ENCODE measurements at regions not wholly inside any gene's neighbourhood (a gene's known extent, or its start where the extent isn't known, plus 50 kb on each side); places are given as distances from the start of the nearest gene placed in this dataset.
"Not testable (repeated sequence)": the region's sequence is repeated elsewhere in the genome, so short reads cannot be mapped to it uniquely, and the experiment has no call there.

GRCh38 chr11:92436034-92436920, 211.7 kb downstream of the FAT3 start:
- no peak for DNase-seq

GRCh38 chr11:92439133-92439532, 214.5 kb downstream of the FAT3 start:
- DNase-seq: no peak

- DNase-seq: no peak
Measured at GRCh38 chr11:92440701-92441442, 216.3 kb downstream of the FAT3 start.

- DNase-seq: no peak
Measured at GRCh38 chr11:92441443-92441726, 216.8 kb downstream of the FAT3 start.

- DNase-seq: no peak
Measured at GRCh38 chr11:92443199-92443598, 218.6 kb downstream of the FAT3 start.

GRCh38 chr11:92447586-92447985, 223.0 kb downstream of the FAT3 start:
- DNase-seq: no peak

GRCh38 chr11:92449222-92449621, 224.6 kb downstream of the FAT3 start:
- no peak for DNase-seq

GRCh38 chr11:92449780-92450179, 225.2 kb downstream of the FAT3 start:
- no peak for DNase-seq

- DNase-seq: no peak
Measured at GRCh38 chr11:92451063-92451462, 226.4 kb downstream of the FAT3 start.

GRCh38 chr11:92453055-92453454, 228.4 kb downstream of the FAT3 start:
- DNase-seq: no peak

- DNase-seq: no peak
Measured at GRCh38 chr11:92455210-92455790, 230.7 kb downstream of the FAT3 start.

GRCh38 chr11:92457250-92457649, 232.6 kb downstream of the FAT3 start:
- DNase-seq: no peak

GRCh38 chr11:92458486-92458885, 233.9 kb downstream of the FAT3 start:
- no peak for DNase-seq

GRCh38 chr11:92460213-92460612, 235.6 kb downstream of the FAT3 start:
- DNase-seq: no peak

GRCh38 chr11:92461447-92461846, 236.8 kb downstream of the FAT3 start:
- no peak for DNase-seq

GRCh38 chr11:92462821-92463220, 238.2 kb downstream of the FAT3 start:
- no peak for DNase-seq

GRCh38 chr11:92464822-92465221, 240.2 kb downstream of the FAT3 start:
- no peak for DNase-seq

GRCh38 chr11:92465410-92465809, 240.8 kb downstream of the FAT3 start:
- not testable (repeated sequence) for DNase-seq

GRCh38 chr11:92473736-92474135, 249.1 kb downstream of the FAT3 start:
- DNase-seq: no peak

GRCh38 chr11:92475316-92475715, 250.7 kb downstream of the FAT3 start:
- no peak for DNase-seq

- DNase-seq: no peak
Measured at GRCh38 chr11:92475819-92476218, 251.2 kb downstream of the FAT3 start.

- DNase-seq: no peak
Measured at GRCh38 chr11:92477686-92478085, 253.1 kb downstream of the FAT3 start.

GRCh38 chr11:92480499-92480898, 255.9 kb downstream of the FAT3 start:
- no peak for DNase-seq

- no peak for DNase-seq
Measured at GRCh38 chr11:92482492-92483060, 258.0 kb downstream of the FAT3 start.

All from inflammatory macrophage treated with lipopolysaccharide for 1 hour (primary cell).